GM18867 (cell line): ENCODE measurements at regions not wholly inside any gene's neighbourhood (a gene's known extent, or its start where the extent isn't known, plus 50 kb on each side); places are given as distances from the start of the nearest gene placed in this dataset.
A peak's percentile ranks its signal among the peaks of the same experiment; 100 is the strongest.
"Not testable (repeated sequence)": the region's sequence is repeated elsewhere in the genome, so short reads cannot be mapped to it uniquely, and the experiment has no call there.

ENCODE experiments used
- ATAC-seq: cut with Tn5 transposase; IDR thresholded peaks from one replicate; pipeline ENCODE4 v1.9.1; 2021; ENCODE audit warnings: mild to moderate bottlenecking, moderate library complexity; ENCODE audit not compliant: unreplicated experiment

DNA sequence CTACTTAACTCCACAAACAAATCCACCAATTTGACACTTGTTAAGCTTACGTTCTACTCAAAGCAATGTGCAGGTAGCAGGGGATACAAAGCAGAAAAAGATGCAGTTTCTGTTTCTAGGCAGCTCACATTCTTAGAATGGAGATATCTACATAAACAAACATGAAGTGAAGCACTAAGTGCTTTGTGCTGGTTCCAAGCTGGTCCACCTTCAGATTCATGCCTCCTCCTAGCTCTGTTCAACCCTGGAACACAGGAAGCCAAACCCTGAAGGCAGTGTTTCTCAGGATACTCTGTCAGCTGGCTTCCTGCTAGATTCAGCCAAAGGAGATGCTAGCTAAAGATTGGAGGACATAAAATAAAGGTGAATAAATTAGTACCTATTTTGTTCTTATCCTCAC, 55.3 kb upstream of the NOL4 start:
- ATAC-seq = no peak

DNA sequence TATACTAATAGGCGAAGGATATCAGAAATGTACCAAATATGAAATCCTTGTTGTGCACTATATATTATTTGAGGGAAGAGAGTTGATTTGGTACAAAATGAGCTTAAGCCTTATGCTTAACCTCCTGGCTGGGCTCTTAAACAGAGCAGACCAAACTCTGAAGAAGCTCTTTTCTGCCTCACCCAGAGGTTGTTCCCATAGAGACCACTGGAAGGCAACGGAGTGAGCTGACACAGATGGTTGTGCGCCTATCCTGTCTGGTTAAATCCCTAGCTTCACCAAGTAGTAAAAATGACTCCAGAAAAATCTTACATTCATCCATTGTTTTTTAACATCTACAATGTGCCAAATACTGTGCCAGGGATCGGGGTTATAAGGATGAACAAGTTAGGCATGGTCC, 55.9 kb upstream of the NOL4 start:
- ATAC-seq = no peak

DNA sequence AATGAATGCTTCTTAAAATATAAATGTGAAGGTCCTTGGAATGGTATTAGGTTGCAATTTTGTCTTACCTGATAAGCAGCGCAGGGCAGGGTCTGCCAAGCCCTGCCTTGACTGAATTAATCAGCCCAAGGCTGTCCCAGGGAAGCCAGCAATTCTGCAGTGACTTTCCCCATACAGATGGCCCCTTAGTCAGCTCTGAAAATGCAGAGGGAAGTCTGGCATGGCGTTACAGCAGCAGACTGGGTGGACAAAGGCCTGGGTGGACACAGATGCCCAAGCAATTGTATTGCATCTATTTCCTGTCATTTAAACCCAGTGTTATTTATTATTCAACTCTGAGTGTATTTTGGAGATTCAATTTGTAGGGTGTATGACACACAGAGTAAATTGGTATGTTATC, 56.6 kb upstream of the NOL4 start:
- ATAC-seq = no peak

DNA sequence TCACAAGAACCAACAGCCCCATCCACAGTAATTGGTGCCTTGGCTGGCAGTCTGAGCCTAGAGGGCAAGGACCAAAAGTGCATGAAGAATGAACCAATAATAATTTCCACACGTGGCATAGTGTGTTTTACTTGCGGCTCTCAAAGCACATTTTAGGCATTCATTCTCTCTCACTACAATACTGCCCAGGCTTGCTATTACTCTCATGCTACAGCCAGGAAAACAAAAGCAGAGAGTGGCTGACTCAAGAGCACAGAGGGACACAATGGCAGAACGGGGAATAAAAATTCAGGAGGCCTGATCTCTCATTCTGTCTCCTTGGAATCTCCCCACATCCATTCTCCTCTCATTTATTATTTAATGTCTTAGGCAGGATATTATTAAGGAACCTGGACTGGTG, 57.0 kb upstream of the NOL4 start:
- no peak for ATAC-seq

DNA sequence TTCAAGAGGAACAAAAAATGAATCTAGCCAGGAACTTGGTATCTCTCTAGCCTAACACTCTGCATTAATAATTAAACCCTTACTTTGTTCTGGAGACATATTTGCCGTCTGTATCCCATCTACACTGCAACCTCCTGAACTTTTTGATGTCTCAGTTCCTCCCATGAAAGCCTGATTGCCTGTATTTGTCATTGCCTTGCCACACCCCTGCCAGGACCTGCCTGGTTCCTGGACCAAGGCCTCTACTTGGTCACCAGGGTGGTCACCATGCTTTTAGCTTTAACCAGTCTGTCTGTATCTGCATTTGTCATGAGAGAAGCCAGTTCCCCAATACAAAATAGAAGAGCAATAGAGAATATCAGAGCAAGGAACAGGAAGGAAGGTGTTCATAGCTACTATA, 58.8 kb upstream of the NOL4 start:
- no peak for ATAC-seq

DNA sequence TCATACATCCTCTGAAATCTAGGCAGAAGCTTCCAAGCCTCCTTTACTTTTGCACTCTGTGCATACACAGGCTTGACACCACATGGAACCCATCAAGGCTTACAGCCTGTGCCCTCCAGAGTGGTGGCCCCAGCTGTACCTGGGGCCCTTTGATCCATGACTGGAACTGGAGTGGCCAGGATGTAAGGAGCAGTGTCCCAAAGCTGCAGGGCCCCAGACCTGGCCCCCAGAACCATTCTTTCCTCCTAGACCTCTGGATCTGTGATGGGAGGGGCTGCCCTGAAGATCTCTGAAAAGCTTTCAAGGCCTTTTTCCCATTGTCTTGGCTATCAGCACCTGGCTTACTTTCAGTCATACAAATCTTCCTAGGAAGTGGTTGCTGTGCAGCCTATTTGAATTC, 63.1 kb upstream of the NOL4 start:
- no peak for ATAC-seq

DNA sequence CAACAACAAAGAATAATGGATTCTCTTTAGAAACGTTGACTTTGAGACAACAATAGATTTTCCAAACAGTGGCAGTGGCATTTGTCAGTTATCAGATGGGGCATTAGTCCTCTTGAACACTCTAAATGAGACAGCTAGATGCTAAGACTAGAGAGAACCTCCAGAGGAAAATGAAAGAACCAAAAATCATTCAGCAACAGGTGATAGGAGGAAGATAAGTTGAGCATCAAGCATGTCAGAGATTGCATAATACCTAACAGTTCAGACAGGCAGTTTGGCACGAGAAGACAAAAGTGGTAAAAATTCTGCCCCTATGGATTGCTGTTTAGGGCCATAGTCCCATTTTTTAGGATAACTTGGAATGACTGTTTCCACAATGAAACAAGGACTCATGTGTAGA, 67.9 kb upstream of the NOL4 start:
- no peak for ATAC-seq

DNA sequence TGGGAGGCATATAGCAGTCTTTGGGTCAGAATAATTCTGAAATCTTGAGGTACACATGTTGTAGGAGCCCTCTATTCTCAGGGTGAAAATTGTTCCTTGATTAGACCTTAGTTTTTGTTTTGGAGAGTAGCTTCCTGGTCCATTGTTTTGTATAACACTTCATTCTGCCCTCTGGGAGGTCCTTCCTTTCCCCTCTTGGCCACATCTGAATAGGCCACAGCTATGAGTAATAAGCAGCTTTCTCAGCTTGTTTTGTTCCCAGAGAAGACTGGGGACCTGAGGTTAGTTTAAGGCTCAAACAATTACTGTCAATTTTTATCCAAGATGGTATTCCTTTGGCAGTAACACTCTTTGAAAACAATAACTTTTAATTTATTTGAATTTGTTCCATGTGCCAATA, 72.6 kb upstream of the NOL4 start:
- no peak for ATAC-seq

DNA sequence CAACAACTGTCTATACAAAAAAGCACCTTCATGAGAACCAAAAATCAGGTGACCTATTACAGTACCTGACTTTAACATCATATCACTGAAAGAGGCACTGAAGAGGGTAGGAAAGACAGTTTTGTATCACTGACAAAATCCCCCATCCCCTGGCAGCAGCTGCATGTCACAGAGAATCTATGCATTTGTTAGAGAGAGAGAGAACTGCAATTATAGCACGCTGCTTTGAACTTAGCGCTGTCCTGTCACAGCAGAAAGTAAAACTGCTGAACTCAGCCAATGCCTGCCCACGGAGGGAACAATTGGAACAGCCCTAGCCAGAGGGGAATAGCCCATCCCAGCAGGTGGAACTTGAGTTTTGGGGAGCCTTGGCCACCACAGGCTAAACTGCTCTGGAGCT, 75.1 kb upstream of the NOL4 start:
- no peak for ATAC-seq

DNA sequence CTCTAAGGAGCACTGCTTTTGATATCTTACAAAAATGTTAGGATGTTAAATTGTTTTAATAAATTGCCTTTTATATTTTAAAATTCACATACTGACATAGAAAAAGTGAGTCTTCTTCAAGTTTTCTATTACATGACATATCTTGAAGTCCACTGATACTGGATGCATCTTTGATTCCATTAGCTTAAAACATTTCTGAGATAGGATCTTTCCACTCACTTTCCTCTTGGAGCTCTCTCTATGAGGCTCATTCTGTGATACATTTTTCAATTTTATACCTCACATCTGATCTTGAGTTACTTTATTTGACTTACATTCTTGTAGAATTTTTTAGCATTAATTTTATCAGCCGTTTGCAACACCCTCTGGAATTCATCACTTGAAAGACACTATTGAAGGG, 86.8 kb upstream of the NOL4 start:
- no peak for ATAC-seq

DNA sequence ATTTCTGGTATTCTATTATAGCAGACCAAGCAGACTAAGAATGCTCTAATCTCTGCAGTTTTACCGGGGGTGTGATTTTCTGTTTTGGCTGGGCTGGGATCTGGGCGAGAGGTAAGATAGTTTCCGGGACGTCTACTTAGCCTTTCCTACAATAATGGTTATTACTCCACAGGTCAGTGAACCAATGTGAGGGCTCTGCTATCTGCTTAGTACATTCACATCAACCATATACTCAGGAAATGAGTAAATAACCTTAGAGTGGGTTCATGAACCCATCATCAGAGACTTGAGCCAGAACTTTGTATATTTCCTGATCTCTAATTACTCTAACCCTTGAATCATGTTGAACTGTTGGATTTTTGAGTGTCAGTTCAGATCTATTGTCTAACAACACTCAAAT, 90.1 kb upstream of the NOL4 start:
- ATAC-seq = no peak

DNA sequence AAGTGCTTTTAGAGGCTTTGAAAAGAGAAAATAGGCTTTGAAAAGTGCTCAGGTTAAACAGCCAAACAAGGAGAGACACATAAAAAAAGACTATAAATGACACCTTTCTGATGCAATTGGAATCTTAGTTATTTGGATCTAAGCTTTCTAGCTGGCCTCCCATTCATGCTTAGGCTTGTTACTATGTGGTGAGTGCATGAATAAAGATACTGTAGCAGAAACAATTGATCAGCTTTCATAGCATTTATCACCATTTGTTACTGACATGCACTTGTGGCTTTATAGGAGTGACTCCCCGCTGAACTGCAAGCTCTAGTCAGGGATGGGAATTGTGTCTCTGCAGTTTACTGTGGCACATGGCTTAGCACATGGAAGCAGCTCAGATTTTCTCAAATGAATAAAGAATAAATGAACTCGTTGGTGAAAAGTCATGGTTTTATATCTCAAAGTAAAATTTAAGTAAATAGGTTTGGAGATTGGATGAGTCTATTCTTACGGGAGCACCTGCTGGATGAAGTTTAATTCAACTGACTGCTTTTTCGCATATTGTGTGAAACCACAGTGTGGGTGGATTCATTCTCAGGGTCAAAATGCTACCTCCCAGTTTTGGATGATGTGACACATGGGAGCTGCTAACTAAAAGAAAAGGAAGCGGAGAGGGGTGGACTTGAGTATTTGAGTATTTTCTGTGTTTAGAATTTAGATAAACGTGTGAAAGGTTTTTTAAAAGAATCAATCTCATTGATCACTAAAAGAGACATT, 91.1 kb upstream of the NOL4 start:
- ATAC-seq = no peak

DNA sequence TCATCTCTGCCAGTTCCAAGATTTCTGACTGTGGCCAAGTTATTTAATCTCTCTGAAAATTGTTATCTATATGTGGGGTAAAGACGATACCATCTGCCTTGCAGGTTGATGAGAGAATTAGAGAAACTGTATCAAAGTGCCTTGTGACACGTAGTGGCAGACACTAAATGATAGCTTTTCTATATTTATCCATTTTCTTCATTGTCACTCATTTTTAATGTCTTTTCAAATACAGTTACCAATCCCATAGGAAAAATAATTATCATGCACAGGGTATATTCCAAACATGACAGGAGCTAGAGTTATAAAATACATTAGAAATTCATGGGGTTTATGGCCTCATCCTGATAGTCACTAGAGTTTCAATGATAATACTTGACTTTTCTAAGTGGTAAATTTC, 95.6 kb upstream of the NOL4 start:
- ATAC-seq = no peak

DNA sequence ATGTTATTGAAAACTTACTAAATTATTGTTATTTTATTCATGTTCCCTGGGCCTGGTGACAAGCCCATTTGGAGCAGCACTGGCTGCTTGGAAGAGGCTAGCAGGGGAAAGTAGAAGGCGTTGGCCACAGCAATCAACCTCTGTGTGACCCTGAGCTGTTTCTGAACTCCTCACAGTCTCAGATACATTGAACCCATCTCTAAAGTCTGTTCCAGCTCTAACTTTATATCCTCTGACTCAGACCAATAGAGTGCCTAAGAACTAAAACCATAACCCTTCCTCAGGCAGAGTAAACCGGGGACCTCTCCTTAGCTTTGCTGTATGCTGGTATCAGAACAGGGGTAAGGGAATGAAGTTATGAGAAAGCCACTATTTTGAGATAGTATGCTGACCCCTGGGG, 96.4 kb upstream of the NOL4 start:
- peak; percentile 83 for ATAC-seq

DNA sequence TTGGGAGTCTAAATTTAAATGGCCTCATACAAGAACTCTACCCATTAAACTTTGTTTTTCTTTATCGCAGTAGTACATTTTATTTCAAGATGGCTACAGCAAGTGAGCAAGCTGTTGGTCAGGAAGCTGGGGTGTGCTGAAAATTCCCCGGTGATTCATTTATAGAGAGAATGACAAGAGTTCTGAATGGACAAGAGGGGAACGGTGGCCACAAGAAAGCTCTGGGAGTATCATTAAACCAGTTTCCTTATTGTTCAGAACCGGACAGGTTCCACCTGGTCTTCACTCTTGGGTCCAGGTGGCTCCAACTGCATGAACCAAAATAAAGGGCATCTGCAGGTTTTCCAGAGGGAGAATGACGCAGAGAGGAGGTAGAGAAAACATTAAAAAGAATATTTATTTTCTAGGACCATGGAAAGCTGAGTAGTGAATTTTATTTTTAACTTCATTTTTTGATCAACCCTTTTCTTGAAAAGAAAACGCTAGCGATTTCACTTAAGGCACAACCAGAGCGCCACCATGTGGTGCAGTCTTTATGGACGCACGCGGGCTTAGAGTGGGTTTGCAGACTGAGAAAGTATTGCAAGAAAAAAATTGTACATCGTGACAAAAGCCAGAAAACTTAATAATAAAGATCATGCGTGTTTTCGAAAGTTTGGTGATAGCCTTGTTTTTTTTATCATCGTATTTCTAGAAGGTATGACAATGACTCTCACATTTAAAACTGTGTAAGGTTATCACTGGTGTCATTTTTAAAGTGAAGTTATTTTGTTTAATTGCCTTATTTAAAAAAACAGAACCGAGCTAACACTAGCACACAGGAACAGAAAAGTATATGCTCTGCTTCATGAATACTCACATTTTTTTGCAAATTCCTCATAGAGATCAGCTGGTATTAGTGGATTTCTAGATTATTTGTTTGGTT, 97.9 kb upstream of the NOL4 start:
- ATAC-seq = peak; percentile 60

DNA sequence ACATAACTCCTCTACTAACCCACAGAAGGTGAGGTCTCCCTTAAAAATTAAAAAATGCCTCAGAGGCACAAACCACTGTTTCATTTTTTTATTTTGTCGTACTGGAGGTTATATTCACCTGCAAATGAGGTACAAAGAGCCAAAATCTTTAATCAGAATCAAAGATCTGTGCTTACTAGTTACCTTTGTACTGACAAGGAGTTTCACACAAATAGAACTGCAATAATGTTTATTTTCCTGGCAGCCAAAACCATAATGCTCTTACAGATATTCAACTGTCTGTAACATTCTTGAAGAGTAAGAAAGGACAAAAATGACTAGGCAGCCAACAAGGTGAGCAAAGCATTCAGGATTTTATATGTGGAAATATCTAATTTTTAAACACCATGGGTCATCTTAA, 105.1 kb upstream of the NOL4 start:
- ATAC-seq = no peak

DNA sequence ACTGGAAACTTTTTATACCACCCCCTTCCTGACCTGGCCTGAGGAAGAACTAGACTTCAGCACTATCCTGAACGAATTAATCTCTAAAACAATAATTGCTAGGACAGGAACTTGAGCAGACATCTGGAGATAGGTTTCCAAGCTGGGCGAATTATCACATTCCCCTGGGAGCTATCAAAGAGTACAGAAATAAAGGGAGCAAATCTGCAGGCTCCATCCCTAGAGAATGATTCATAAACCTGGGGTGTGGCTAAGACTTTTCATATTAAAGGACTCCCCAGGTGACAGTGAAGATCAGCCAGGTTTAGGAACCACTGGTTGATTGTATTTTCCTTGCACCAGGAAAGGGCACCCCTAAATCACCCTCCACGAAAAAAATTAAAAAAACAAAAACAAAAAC, 105.6 kb upstream of the NOL4 start:
- ATAC-seq = no peak

DNA sequence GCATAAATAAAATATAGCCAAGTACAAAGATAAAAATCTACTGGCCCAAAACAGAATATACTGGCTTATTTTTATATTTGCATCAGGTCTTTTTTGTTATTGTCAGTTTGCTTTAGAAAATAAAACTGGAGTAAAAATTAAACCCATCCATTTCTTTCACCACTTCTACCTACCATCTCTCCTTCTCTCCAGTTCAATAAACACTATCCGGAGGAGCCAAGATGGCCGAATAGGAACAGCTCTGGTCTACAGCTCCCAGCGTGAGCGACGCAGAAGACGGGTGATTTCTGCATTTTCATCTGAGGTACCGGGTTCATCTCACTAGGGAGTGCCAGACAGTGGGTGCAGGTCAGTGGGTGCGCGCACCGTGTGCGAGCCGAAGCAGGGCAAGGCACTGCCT, 106.2 kb upstream of the NOL4 start:
- not testable (repeated sequence) for ATAC-seq

DNA sequence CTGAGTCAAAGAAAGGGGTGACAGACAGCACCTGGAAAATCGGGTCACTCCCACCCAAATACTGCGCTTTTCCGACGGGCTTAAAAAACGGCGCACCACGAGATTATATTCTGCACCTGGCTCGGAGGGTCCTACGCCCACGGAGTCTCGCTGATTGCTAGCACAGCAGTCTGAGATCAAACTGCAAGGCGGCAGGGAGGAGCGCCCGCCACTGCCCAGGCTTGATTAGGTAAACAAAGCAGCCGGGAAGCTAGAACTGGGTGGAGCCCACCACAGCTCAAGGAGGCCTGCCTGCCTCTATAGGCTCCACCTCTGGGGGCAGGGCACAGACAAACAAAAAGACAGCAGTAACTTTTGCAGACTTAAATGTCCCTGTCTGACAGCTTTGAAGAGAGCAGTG, 106.6 kb upstream of the NOL4 start:
- ATAC-seq = not testable (repeated sequence)

DNA sequence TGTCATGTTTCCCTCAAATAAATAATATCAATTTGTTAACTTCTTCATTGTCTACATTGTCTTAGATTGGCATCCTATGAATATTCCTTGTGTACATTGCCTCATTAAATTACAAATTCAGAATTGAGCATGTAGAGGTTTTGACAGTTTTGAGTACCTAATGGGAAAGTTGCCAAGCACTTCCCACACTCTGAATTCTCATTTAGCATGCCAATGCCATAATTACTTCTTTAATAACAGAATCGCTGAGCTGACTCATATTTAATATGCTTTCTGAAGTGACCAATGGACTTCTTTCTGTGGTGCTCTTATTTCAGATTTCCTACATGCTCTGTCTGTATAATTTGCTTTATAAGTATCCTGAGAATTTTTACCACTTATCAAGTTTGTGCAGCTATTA, 114.4 kb upstream of the NOL4 start:
- no peak for ATAC-seq

DNA sequence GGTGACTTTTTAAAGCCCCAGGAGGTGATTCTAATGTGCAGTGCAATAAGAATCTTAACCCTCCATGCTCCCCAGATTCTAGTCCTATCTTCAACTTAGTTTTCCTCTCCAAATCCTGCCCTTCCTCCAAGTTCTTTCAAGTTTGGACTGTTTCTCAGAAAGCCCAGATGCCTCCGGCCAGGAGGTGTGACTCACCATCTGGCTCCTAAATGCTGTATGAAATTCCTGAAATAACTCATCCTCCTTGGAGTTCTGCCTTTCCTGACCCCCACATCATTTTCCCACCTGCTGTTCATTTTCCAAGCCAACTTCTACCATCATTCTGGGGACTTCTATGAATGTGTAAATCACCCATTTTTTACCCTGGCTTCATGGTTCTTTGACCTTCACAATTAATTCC, 118.2 kb upstream of the NOL4 start:
- ATAC-seq = no peak

DNA sequence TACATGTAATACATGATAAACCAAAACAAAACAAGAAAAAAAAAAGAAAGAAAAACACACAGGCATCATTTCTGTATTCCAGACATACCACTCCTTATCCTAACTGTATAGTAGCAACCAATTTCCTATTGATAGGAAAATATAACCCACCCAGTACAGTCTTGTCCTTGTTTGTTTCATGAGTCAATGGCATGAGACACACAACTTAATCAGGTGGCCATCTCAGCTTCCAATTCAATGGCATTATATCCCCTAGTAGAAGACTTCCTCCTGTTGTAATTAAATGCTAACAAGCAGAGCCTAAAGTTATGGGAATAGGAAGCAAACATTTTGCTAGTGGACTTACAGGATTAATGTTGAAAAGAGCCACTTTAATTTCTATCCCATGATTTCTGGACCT, 121.0 kb upstream of the NOL4 start:
- ATAC-seq = no peak
